ENCODE measurements at regions not wholly inside any gene's neighbourhood (a gene's known extent, or its start where the extent isn't known, plus 50 kb on each side); places are given as distances from the start of the nearest gene placed in this dataset.

GRCh38 chr9:73845539-73845938, 651.6 kb upstream of the RORB start:
- H3K27ac ChIP-seq (ENCODE audit: low read depth, low read length, severe bottlenecking), result no peak overlapping the region

GRCh38 chr9:73845954-73846690, 651.0 kb upstream of the RORB start:
- Histone ChIP-seq H3K36me3 (ENCODE audit: control insufficient read depth, insufficient read depth, low read length) (no peaks in the 10 kb centered on the region), H3K4me3 (ENCODE audit: extremely low read depth, insufficient read depth, low read length, poor library complexity, severe bottlenecking) (no peak overlapping the region), H3K4me1 (ENCODE audit: control insufficient read depth, insufficient read depth, low read length, poor library complexity, severe bottlenecking) (peaks cover 5% of the 10 kb centered on the region), H3K9me3 (ENCODE audit: control insufficient read depth, low read length) (no peaks in the 10 kb centered on the region), H3K27ac (ENCODE audit: low read depth, low read length, severe bottlenecking) (no peak overlapping the region)
- WGBS, 2 experiments (ENCODE audit: insufficient coverage in 2 of 2), result 52 to 64% methylated on average over 4 of the region's 7 CpGs

More at GRCh38 chr9:73845539-73845938, 651.6 kb upstream of the RORB start:
- WGBS, 2 experiments (ENCODE audit: insufficient coverage in 2 of 2), result 86 to 100% methylated on average over 1 of the region's 2 CpGs
- no peaks in the 10 kb centered on the region for H3K36me3 ChIP-seq (ENCODE audit: control insufficient read depth, insufficient read depth, low read length)
- H3K9me3 ChIP-seq (ENCODE audit: control insufficient read depth, low read length), result no peaks in the 10 kb centered on the region
- no peak overlapping the region for H3K4me3 ChIP-seq (ENCODE audit: extremely low read depth, insufficient read depth, low read length, poor library complexity, severe bottlenecking)
- H3K4me1 ChIP-seq (ENCODE audit: control insufficient read depth, insufficient read depth, low read length, poor library complexity, severe bottlenecking), result peaks cover 5% of the 10 kb centered on the region

DNA sequence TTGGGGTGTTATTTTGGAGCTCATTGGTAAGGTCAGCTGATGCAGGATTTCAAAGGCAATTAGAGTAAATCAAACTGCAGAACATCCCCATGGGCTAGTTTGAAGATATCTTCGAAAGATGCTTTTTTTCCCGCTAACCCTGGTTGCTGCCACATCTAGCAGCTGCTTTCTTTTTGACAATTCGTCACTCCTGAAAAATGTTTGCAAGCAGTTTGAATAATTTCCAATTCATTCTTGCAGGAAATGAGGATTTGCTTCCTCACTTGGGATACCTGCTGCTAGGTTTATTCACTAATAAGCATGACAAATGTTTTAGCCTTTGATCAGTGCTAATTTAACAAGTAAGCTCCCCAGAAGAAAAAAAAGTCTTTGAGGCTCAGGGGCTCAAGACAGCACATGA, 649.6 kb upstream of the RORB start:
- Histone ChIP-seq H3K36me3 (ENCODE audit: control insufficient read depth, insufficient read depth, low read length) (no peaks in the 10 kb centered on the region), H3K4me3 (ENCODE audit: extremely low read depth, insufficient read depth, low read length, poor library complexity, severe bottlenecking) (no peak overlapping the region), H3K9me3 (ENCODE audit: control insufficient read depth, low read length) (no peaks in the 10 kb centered on the region), H3K27ac (ENCODE audit: low read depth, low read length, severe bottlenecking) (no peak overlapping the region), H3K4me1 (ENCODE audit: control insufficient read depth, insufficient read depth, low read length, poor library complexity, severe bottlenecking) (peaks cover 5% of the 10 kb centered on the region)
- WGBS, 2 experiments (ENCODE audit: insufficient coverage in 2 of 2), result 29 to 35% methylated on average over 2 to 3 of the region's 3 CpGs

DNA sequence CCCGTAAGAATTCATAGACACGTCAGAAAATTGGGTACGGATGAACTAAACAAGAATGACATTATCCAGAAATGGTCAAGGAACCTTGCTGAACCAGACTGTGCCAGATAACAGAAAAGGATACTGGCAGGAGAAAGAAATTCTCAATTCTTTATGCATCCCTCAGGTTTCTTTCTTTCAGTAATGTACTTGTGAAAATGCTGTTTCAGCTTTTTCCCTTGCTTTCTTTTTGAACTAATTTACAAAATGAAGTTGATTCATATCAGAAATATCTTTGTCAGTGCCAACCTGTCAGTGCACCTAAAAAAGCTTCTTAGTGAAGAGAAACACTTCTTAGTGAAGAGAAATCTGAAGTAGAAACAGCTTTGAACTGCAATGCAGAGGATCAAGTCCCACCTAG, 643.6 kb upstream of the RORB start:
- H3K4me1 ChIP-seq (ENCODE audit: control insufficient read depth, insufficient read depth, low read length, poor library complexity, severe bottlenecking), result no peaks in the 10 kb centered on the region
- no peaks in the 10 kb centered on the region for H3K36me3 ChIP-seq (ENCODE audit: control insufficient read depth, insufficient read depth, low read length)
- no peaks in the 10 kb centered on the region for H3K9me3 ChIP-seq (ENCODE audit: control insufficient read depth, low read length)
- H3K27ac ChIP-seq (ENCODE audit: low read depth, low read length, severe bottlenecking), result no peak overlapping the region
- WGBS, 2 experiments (ENCODE audit: insufficient coverage in 2 of 2), result 95 to 100% methylated on average over 1 to 3 of the region's 3 CpGs
- no peak overlapping the region for H3K4me3 ChIP-seq (ENCODE audit: extremely low read depth, insufficient read depth, low read length, poor library complexity, severe bottlenecking)

DNA sequence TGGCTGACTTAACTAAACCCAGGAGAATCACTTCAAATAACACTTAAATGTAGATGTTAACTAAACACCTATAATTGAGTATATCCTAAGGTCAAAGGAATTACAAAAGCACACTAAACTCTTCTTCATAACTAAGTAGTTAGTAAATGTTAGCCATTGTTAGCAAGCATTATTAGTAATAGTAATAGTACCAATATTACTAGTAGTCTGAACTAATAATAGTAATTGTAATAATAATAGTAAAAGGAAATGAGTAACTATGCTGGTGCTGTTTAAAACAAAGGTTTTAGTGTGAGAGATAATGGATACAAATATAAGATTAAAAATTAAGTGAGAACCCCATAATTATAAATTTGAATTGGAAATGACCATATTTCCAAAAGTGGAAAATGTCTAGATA, 641.9 kb upstream of the RORB start:
- Histone ChIP-seq H3K27ac (ENCODE audit: low read depth, low read length, severe bottlenecking) (no peak overlapping the region), H3K4me1 (ENCODE audit: control insufficient read depth, insufficient read depth, low read length, poor library complexity, severe bottlenecking) (no peaks in the 10 kb centered on the region), H3K36me3 (ENCODE audit: control insufficient read depth, insufficient read depth, low read length) (no peaks in the 10 kb centered on the region), H3K9me3 (ENCODE audit: control insufficient read depth, low read length) (no peaks in the 10 kb centered on the region), H3K4me3 (ENCODE audit: extremely low read depth, insufficient read depth, low read length, poor library complexity, severe bottlenecking) (no peak overlapping the region)

DNA sequence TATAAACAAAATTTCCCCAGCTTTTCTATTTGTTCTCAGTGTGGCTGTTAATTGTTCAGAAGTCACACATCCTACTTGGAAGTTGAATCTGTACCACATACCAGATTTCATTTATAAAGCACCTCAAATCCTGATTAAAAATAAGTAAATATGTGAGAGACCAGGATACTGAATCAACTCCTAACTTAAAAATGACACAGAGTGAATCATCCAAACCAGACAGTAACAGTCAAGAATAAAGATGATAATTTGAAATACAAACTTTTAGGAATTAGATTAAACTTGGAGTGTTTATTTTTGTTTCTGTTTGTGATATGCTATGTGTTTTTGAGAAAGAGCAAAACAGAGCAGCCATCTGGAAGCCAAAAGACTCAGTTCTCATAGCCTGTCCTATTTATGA, 633.2 kb upstream of the RORB start:
- no peaks in the 10 kb centered on the region for H3K4me1 ChIP-seq (ENCODE audit: control insufficient read depth, insufficient read depth, low read length, poor library complexity, severe bottlenecking)
- no peak overlapping the region for H3K4me3 ChIP-seq (ENCODE audit: extremely low read depth, insufficient read depth, low read length, poor library complexity, severe bottlenecking)
- H3K27ac ChIP-seq (ENCODE audit: low read depth, low read length, severe bottlenecking), result no peak overlapping the region
- no peaks in the 10 kb centered on the region for H3K9me3 ChIP-seq (ENCODE audit: control insufficient read depth, low read length)
- H3K36me3 ChIP-seq (ENCODE audit: control insufficient read depth, insufficient read depth, low read length), result no peaks in the 10 kb centered on the region

DNA sequence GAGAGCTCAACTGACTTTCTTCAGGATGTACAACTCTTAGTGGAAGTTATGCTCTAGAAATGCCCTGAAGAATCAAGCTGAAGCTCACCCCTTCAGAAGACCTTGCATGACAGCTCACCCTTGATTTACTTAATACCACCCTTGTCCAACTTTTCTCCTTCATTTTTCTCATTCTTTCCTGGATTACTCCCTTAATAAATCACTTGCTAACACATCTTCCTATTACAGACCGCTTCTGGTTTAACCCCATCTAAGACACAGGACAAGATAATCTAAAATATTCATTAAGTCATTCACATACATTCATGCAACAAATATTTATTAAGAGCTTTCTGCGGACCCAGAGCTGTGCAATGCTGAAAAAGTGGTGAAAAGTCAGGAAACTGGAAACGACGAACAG, 630.7 kb upstream of the RORB start:
- Histone ChIP-seq H3K27ac (ENCODE audit: low read depth, low read length, severe bottlenecking) (no peak overlapping the region), H3K4me3 (ENCODE audit: extremely low read depth, insufficient read depth, low read length, poor library complexity, severe bottlenecking) (no peak overlapping the region), H3K9me3 (ENCODE audit: control insufficient read depth, low read length) (no peaks in the 10 kb centered on the region), H3K4me1 (ENCODE audit: control insufficient read depth, insufficient read depth, low read length, poor library complexity, severe bottlenecking) (peaks cover 6% of the 10 kb centered on the region), H3K36me3 (ENCODE audit: control insufficient read depth, insufficient read depth, low read length) (no peaks in the 10 kb centered on the region)
- WGBS, 2 experiments (ENCODE audit: insufficient coverage in 2 of 2), result 83 to 100% methylated on average over 1 of the region's 4 CpGs

GRCh38 chr9:73869264-73869663, 627.9 kb upstream of the RORB start:
- 68 to 80% methylated on average over 1 to 3 of the region's 3 CpGs for WGBS, 2 experiments (ENCODE audit: insufficient coverage in 2 of 2)
- Histone ChIP-seq H3K4me3 (ENCODE audit: extremely low read depth, insufficient read depth, low read length, poor library complexity, severe bottlenecking) (no peak overlapping the region), H3K27ac (ENCODE audit: low read depth, low read length, severe bottlenecking) (no peak overlapping the region), H3K36me3 (ENCODE audit: control insufficient read depth, insufficient read depth, low read length) (no peaks in the 10 kb centered on the region), H3K4me1 (ENCODE audit: control insufficient read depth, insufficient read depth, low read length, poor library complexity, severe bottlenecking) (peaks cover 7% of the 10 kb centered on the region), H3K9me3 (ENCODE audit: control insufficient read depth, low read length) (no peaks in the 10 kb centered on the region)

DNA sequence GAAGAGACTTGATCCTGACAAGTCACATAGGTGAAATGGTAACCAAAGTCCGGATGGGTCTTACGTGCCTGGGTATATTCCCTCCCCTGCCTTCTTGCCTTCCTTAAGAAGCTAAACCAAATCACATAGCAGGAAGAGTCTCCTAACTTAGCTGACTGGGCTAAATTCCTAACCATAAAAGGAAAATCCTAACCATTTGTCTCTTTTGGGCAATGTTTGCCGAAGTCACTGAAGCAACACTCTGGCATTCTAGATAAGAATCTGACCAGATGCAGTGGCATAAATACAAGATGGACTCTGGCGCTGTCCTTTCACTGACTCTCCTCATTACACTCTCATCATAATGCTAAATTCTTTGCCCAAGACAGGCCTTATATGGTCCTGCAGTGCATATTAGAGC, 625.5 kb upstream of the RORB start:
- WGBS, 2 experiments (ENCODE audit: insufficient coverage in 2 of 2), result 80 to 94% methylated on average over 2 to 3 of the region's 4 CpGs
- Histone ChIP-seq H3K27ac (ENCODE audit: low read depth, low read length, severe bottlenecking) (no peak overlapping the region), H3K9me3 (ENCODE audit: control insufficient read depth, low read length) (no peaks in the 10 kb centered on the region), H3K36me3 (ENCODE audit: control insufficient read depth, insufficient read depth, low read length) (no peaks in the 10 kb centered on the region), H3K4me1 (ENCODE audit: control insufficient read depth, insufficient read depth, low read length, poor library complexity, severe bottlenecking) (peaks cover 7% of the 10 kb centered on the region), H3K4me3 (ENCODE audit: extremely low read depth, insufficient read depth, low read length, poor library complexity, severe bottlenecking) (no peak overlapping the region)

DNA sequence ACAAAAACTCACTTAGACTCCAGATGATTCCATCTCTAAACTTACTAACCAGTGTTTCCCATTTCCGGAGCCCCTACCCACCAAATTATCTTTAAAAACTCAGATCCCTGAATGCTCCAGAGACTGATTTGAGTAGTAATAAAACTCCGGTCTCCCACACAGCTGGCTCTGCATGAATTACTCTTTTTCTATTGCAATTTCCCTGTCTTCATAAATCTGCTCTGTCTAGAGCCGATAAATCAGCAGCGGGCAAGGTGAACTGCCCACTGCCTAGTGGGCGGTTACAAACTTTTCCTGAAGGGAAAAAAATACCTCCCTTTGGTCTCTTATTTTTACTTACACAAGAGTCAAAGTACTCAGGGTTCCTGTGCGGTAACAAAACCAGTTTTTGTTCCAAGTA, 624.4 kb upstream of the RORB start:
- H3K4me1 ChIP-seq (ENCODE audit: control insufficient read depth, insufficient read depth, low read length, poor library complexity, severe bottlenecking), result peaks cover 7% of the 10 kb centered on the region
- H3K27ac ChIP-seq (ENCODE audit: low read depth, low read length, severe bottlenecking), result no peak overlapping the region
- no peak overlapping the region for H3K4me3 ChIP-seq (ENCODE audit: extremely low read depth, insufficient read depth, low read length, poor library complexity, severe bottlenecking)
- H3K9me3 ChIP-seq (ENCODE audit: control insufficient read depth, low read length), result no peaks in the 10 kb centered on the region
- H3K36me3 ChIP-seq (ENCODE audit: control insufficient read depth, insufficient read depth, low read length), result no peaks in the 10 kb centered on the region
- 93 to 96% methylated on average over 5 of the region's 6 CpGs for WGBS, 2 experiments (ENCODE audit: insufficient coverage in 2 of 2)

- Histone ChIP-seq H3K4me1 (ENCODE audit: control insufficient read depth, insufficient read depth, low read length, poor library complexity, severe bottlenecking) (no peaks in the 10 kb centered on the region), H3K9me3 (ENCODE audit: control insufficient read depth, low read length) (no peaks in the 10 kb centered on the region), H3K4me3 (ENCODE audit: extremely low read depth, insufficient read depth, low read length, poor library complexity, severe bottlenecking) (no peak overlapping the region), H3K27ac (ENCODE audit: low read depth, low read length, severe bottlenecking) (no peak overlapping the region), H3K36me3 (ENCODE audit: control insufficient read depth, insufficient read depth, low read length) (no peaks in the 10 kb centered on the region)
- WGBS, 2 experiments (ENCODE audit: insufficient coverage in 2 of 2), result 83 to 92% methylated on average over 1 to 2 of the region's 3 CpGs
These were observed 617.0 kb upstream of the RORB start for GRCh38 chr9:73880101-73880500.
